Type B pancreatic cell (in vitro differentiated cells): ENCODE measurements at regions not wholly inside any gene's neighbourhood (a gene's known extent, or its start where the extent isn't known, plus 50 kb on each side); places are given as distances from the start of the nearest gene placed in this dataset.

Experiments
- DNase-seq: peaks from one replicate; pipeline ENCODE4 v3.0.0; 2021; ENCODE audit warnings: mixed read lengths; ENCODE audit not compliant: unreplicated experiment; ENCODE audit errors: extremely low spot score
- H3K27ac Mint-ChIP-seq: 2 replicates; pipeline ENCODE4 v1.8.0; 2021; ENCODE audit warnings: mild to moderate bottlenecking, mixed read lengths
- H3K27me3 Mint-ChIP-seq: 2 replicates; pipeline ENCODE4 v1.8.0; 2021; ENCODE audit warnings: mixed read lengths
- H3K36me3 Mint-ChIP-seq: 2 replicates; pipeline ENCODE4 v1.8.0; 2021; ENCODE audit warnings: mixed read lengths
- H3K4me1 Mint-ChIP-seq: one replicate; pipeline ENCODE4 v1.8.0; 2021; ENCODE audit warnings: mixed read lengths; ENCODE audit not compliant: unreplicated experiment
- H3K4me3 Mint-ChIP-seq: 2 replicates; pipeline ENCODE4 v1.8.0; 2021; ENCODE audit warnings: mild to moderate bottlenecking, mixed read lengths
- H3K9me3 Mint-ChIP-seq: 2 replicates; pipeline ENCODE4 v1.8.0; 2021; ENCODE audit warnings: mixed read lengths
- TF ChIP-seq, protein P1 (sequence below): fragments of 200-600 bp; sonication (generic); conservative IDR thresholded peaks from 2 replicates; pipeline ENCODE4 v1.5.0; 2021; ENCODE audit warnings: antibody characterized with exemption, mild to moderate bottlenecking

- Mint-ChIP-seq H3K9me3 (no peaks in the 10 kb centered on the region), H3K27me3 (peaks cover 3% of the 10 kb centered on the region), H3K36me3 (no peaks in the 10 kb centered on the region), H3K4me3 (no peak overlapping the region), H3K27ac (no peak overlapping the region), H3K4me1 (peaks cover 10% of the 10 kb centered on the region)
- no peak for DNase-seq
- TF ChIP-seq, protein P1, sequence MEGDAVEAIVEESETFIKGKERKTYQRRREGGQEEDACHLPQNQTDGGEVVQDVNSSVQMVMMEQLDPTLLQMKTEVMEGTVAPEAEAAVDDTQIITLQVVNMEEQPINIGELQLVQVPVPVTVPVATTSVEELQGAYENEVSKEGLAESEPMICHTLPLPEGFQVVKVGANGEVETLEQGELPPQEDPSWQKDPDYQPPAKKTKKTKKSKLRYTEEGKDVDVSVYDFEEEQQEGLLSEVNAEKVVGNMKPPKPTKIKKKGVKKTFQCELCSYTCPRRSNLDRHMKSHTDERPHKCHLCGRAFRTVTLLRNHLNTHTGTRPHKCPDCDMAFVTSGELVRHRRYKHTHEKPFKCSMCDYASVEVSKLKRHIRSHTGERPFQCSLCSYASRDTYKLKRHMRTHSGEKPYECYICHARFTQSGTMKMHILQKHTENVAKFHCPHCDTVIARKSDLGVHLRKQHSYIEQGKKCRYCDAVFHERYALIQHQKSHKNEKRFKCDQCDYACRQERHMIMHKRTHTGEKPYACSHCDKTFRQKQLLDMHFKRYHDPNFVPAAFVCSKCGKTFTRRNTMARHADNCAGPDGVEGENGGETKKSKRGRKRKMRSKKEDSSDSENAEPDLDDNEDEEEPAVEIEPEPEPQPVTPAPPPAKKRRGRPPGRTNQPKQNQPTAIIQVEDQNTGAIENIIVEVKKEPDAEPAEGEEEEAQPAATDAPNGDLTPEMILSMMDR: no peak
Measured at GRCh38 chrX:39805825-39806224, 291.9 kb downstream of the BCOR start.

DNA sequence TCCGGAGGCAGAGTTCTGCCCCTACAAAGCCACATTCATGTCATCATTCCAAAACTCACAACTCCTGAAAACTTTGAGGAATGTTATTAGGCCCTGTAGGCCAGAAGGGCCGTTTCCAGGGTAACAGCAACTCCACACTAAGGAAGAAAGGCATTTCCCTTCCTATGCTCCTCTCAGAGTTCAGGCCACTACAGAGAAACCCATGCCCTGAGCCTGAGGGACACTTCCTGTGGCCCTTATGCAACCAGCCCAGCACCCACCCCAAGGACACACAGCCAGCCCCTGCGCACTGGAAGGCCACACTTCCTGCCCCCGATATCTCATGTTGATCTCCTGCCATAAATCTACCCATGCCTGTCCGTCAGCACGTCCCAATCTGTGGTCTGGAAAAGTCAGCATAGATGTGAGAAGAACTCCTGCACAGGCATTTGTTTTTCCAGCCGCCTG lies 289.3 kb downstream of the BCOR start:
- Mint-ChIP-seq H3K27me3 (no peaks in the 10 kb centered on the region), H3K4me3 (no peak overlapping the region), H3K27ac (peak overlapping the region; percentile 29), H3K36me3 (no peaks in the 10 kb centered on the region), H3K9me3 (no peaks in the 10 kb centered on the region), H3K4me1 (peaks cover 4% of the 10 kb centered on the region)
- no peak for DNase-seq
- TF ChIP-seq, protein P1: no peak

DNA sequence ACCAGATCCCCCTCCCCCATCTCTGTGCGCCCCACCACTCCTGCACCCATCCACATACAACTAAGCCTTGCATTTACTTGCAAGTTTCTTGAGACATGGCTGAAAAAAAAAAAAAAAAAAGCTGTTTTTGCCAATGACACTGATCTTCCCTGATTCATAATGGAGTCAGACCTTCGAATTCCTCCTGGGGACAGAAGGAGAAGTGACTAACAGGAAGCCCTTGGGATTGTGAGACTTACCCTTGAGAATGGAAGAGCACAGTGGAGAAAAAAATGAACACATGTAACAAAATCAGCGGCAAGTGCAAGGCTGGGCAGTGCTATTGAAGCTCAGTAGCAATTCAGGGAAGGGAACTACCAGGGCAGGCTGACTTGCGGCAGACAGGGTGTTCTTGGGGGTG lies 288.4 kb downstream of the BCOR start:
- no peak for DNase-seq
- H3K27me3 Mint-ChIP-seq: no peaks in the 10 kb centered on the region
- H3K4me3 Mint-ChIP-seq: no peak overlapping the region
- TF ChIP-seq, protein P1: no peak
- H3K9me3 Mint-ChIP-seq: peaks cover 3% of the 10 kb centered on the region
- peaks cover 8% of the 10 kb centered on the region for H3K4me1 Mint-ChIP-seq
- no peak overlapping the region for H3K27ac Mint-ChIP-seq
- H3K36me3 Mint-ChIP-seq: no peaks in the 10 kb centered on the region

GRCh38 chrX:39810901-39811300 lies 286.9 kb downstream of the BCOR start:
- Mint-ChIP-seq H3K27ac (no peak overlapping the region), H3K36me3 (no peaks in the 10 kb centered on the region), H3K9me3 (peaks cover 3% of the 10 kb centered on the region), H3K4me3 (no peak overlapping the region), H3K4me1 (peaks cover 9% of the 10 kb centered on the region), H3K27me3 (no peaks in the 10 kb centered on the region)
- DNase-seq: no peak
- TF ChIP-seq, protein P1: no peak

- peaks cover 3% of the 10 kb centered on the region for H3K9me3 Mint-ChIP-seq
- H3K4me1 Mint-ChIP-seq: peaks cover 9% of the 10 kb centered on the region
- no peak for DNase-seq
- no peaks in the 10 kb centered on the region for H3K36me3 Mint-ChIP-seq
- no peaks in the 10 kb centered on the region for H3K27me3 Mint-ChIP-seq
- no peak overlapping the region for H3K4me3 Mint-ChIP-seq
- TF ChIP-seq, protein P1: no peak
- no peak overlapping the region for H3K27ac Mint-ChIP-seq
Measured at GRCh38 chrX:39811376-39811775, 286.4 kb downstream of the BCOR start.
